ENCODE measurements at regions not wholly inside any gene's neighbourhood (a gene's known extent, or its start where the extent isn't known, plus 50 kb on each side); places are given as distances from the start of the nearest gene placed in this dataset.

- peak; percentile 48; the same call in 1 of the 2 replicates for TF ChIP-seq CBFB (IDR thresholded peaks at IDR 0.05; ENCODE audit: low read depth)
- TF ChIP-seq JUNB (IDR thresholded peaks at IDR 0.05), result peak; percentile 79
- peak; percentile 77 for TF ChIP-seq RUNX3 (IDR thresholded peaks at IDR 0.05; ENCODE audit: low read length)
- TF ChIP-seq ZNF687 (IDR thresholded peaks at IDR 0.05), result 0 out of 2 replicates have a peak, but pooled peaks have one; percentile 15
- 0 out of 2 replicates have a peak, but pooled peaks have one; percentile 61 for TF ChIP-seq ZBED1 (IDR thresholded peaks at IDR 0.05; ENCODE audit: borderline replicate concordance)
- 0 out of 2 replicates have a peak, but pooled peaks have one; percentile 38 for TF ChIP-seq IKZF1 (conservative IDR thresholded peaks at IDR 0.05)
- TF ChIP-seq IKZF2 (IDR thresholded peaks at IDR 0.05), result peak; percentile 10 to 40; a peak in 1 of 4 replicates
- peak; percentile 45; the same call in 1 of the 2 replicates for TF ChIP-seq EED (IDR thresholded peaks at IDR 0.05; ENCODE audit: low read depth)
- no peak for TF ChIP-seq SIN3A (IDR thresholded peaks at IDR 0.05; ENCODE audit: low read depth, low read length)
- 0 out of 2 replicates have a peak, but pooled peaks have one; percentile 21 for TF ChIP-seq NR2F1 (conservative IDR thresholded peaks at IDR 0.05)
- TF ChIP-seq ATF2 (IDR thresholded peaks at IDR 0.05; ENCODE audit: low read length), result peak; percentile 49; the same call in 1 of the 2 replicates
- TF ChIP-seq ETV6 (conservative IDR thresholded peaks at IDR 0.05 in 1 of 2, IDR thresholded peaks at IDR 0.05 in 1 of 2; ENCODE audit: borderline replicate concordance in 1 of 2, low read depth in 1 of 2), result peak in 1 of 2 experiments; percentile 42; a peak in 1 of 4 replicates
- TF ChIP-seq DPF2 (IDR thresholded peaks at IDR 0.05), result 0 out of 2 replicates have a peak, but pooled peaks have one; percentile 25
- peak; percentile 88; the same call in 1 of the 2 replicates for TF ChIP-seq FOXM1 (IDR thresholded peaks at IDR 0.05; ENCODE audit: low read depth, low read length)
- no peak for TF ChIP-seq RAD21 (IDR thresholded peaks at IDR 0.05; ENCODE audit: insufficient read depth, low read depth, low read length)
- peak; percentile 47; the same call in 1 of the 2 replicates for TF ChIP-seq ATF7 (IDR thresholded peaks at IDR 0.05; ENCODE audit: low read depth)
- 0 out of 2 replicates have a peak, but pooled peaks have one; percentile 39 for TF ChIP-seq ZNF217 (IDR thresholded peaks at IDR 0.05)
- TF ChIP-seq RELA (IDR thresholded peaks at IDR 0.05; ENCODE audit: borderline replicate concordance, partially characterized antibody), result no peak
- 0 out of 2 replicates have a peak, but pooled peaks have one; percentile 2 for TF ChIP-seq NR2C1 (IDR thresholded peaks at IDR 0.05)
- no peak for TF ChIP-seq ZNF24 (IDR thresholded peaks at IDR 0.05)
These were observed 163.2 kb upstream of the OLIG3 start (continued) for GRCh38 chr6:137657351-137657911.
